Right lobe of liver (tissue), 6 donors: ENCODE measurements at regions not wholly inside any gene's neighbourhood (a gene's known extent, or its start where the extent isn't known, plus 50 kb on each side); places are given as distances from the start of the nearest gene placed in this dataset.

Experiments used
- ATAC-seq, 4 donors: fragments of 200-7000 bp; cut with Tn5 transposase; one replicate each; pipeline ENCODE4 v1.9.1; 2020; ENCODE audit warnings: mild to moderate bottlenecking in 4 of 4, moderate library complexity in 4 of 4
- DNase-seq, 3 donors: peaks; one replicate each; pipeline ENCODE4 v3.0.0-alpha.2; 2020
- H3K27ac ChIP-seq, 3 donors: fragments of 200-600 bp; one replicate each; pipeline ENCODE4 v1.8.0; 2022
- H3K27me3 ChIP-seq, 2 donors: fragments of 200-600 bp; one replicate each; pipeline ENCODE4 v1.8.0; 2022
- H3K36me3 ChIP-seq, 4 donors: fragments of 200-600 bp; sonication (generic) in 1 of 4; one replicate each; pipeline versions ENCODE4 v1.5.1 to v1.8.0; 2017 to 2022; ENCODE audit warnings: control low read depth in 1 of 4
- H3K4me1 ChIP-seq, 4 donors: fragments of 200-600 bp; sonication (generic) in 1 of 4; one replicate each; pipeline versions ENCODE4 v1.5.1 to v1.8.0; 2017 to 2022; ENCODE audit warnings: control low read depth in 1 of 4
- H3K4me3 ChIP-seq, 3 donors: fragments of 200-600 bp; one replicate each; pipeline ENCODE4 v1.8.0; 2022
- H3K9me3 ChIP-seq, 4 donors: fragments of 200-600 bp; sonication (generic) in 1 of 4; one replicate each; pipeline versions ENCODE4 v1.5.1 to v1.8.0; 2017 to 2022; ENCODE audit warnings: control low read depth in 1 of 4
- POLR2A ChIP-seq: fragments of 450-650 bp; IDR thresholded peaks from one replicate; pipeline ENCODE4 v1.6.1; 2017; ENCODE audit warnings: antibody characterized with exemption, mild to moderate bottlenecking
- WGBS: methylation state at CpG from one replicate; pipeline ENCODE4 v1.1.6; 2018; ENCODE audit warnings: low coverage, low lambda C conversion rate; ENCODE audit not compliant: insufficient coverage; ENCODE audit errors: missing lambda C conversion rate; 5-methylcytosine and 5-hydroxymethylcytosine counted together
- intact Hi-C, 2 donors: fragments of 100-400 bp; cut with DNase I; formaldehyde crosslinking; loops; one replicate each; pipeline versions ENCODE4 v1.11.2 to v1.14.1; 2022
- TF ChIP-seq, protein P1 (sequence below), 4 donors: fragments of 200-600 bp in 3 of 4; fragments of 450-650 bp in 1 of 4; IDR thresholded peaks; one replicate each; pipeline versions ENCODE4 v1.5.1 to v1.8.0; 2016 to 2022; ENCODE audit warnings: antibody characterized with exemption in 4 of 4, mild to moderate bottlenecking in 2 of 4
- donor health status: DM: no; HTN: yes; CAD: no.
- donor health status: DM: no; HTN: no; CAD: no.
- donor health status: DM: no; HTN: no; CAD: no.
- donor health status: DM: no; HTN: yes; CAD: no.
- donor health status: DM: no; HTN: yes; CAD: no.

- H3K36me3 ChIP-seq: no peaks in the 10 kb centered on the region
- H3K4me3 ChIP-seq: no peak overlapping the region
- no peaks in the 10 kb centered on the region for H3K4me1 ChIP-seq
- 57% methylated on average over 5 of the region's 6 CpGs for WGBS
- no peaks in the 10 kb centered on the region for H3K27me3 ChIP-seq
- no peaks in the 10 kb centered on the region for H3K9me3 ChIP-seq
- DNase-seq: no peak
- TF ChIP-seq, protein P1, sequence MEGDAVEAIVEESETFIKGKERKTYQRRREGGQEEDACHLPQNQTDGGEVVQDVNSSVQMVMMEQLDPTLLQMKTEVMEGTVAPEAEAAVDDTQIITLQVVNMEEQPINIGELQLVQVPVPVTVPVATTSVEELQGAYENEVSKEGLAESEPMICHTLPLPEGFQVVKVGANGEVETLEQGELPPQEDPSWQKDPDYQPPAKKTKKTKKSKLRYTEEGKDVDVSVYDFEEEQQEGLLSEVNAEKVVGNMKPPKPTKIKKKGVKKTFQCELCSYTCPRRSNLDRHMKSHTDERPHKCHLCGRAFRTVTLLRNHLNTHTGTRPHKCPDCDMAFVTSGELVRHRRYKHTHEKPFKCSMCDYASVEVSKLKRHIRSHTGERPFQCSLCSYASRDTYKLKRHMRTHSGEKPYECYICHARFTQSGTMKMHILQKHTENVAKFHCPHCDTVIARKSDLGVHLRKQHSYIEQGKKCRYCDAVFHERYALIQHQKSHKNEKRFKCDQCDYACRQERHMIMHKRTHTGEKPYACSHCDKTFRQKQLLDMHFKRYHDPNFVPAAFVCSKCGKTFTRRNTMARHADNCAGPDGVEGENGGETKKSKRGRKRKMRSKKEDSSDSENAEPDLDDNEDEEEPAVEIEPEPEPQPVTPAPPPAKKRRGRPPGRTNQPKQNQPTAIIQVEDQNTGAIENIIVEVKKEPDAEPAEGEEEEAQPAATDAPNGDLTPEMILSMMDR (IDR thresholded peaks at IDR 0.05): no peak
- no peak for TF ChIP-seq POLR2A
- no peak overlapping the region for H3K27ac ChIP-seq
- ATAC-seq: peak; percentile 56 to 76 (median 66)
- intact Hi-C loops: no loop called here
These were observed 787.7 kb downstream of the MCTP2 start for GRCh38 chr15:95018888-95019545.

DNA sequence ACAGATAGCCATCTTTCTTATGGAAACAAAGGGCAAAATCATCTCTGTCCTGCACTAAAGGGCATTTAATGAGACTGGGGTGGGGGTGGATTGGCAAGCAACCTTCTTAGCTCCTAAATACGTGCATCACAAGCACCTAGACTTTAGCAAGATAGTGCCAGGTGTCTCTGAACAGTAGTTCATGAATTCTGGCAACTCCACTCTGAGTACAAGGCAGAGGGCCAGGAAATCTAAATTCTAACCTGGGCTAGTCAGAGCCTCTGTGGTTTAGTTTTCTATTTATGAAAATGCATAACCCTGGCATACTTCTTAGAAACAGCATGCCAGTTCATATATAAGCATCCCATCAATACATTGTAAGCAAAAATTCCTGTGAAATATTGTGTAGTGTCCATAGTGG, 788.5 kb downstream of the MCTP2 start:
- Histone ChIP-seq H3K27me3 (no peaks in the 10 kb centered on the region), H3K27ac (no peak overlapping the region), H3K36me3 (no peaks in the 10 kb centered on the region), H3K4me1 (no peaks in the 10 kb centered on the region), H3K4me3 (no peak overlapping the region), H3K9me3 (no peaks in the 10 kb centered on the region)
- 60% methylated on average over 1 of the region's 1 CpG for WGBS
- ATAC-seq: no peak
- intact Hi-C loops: no loop called here
- TF ChIP-seq POLR2A: no peak
- TF ChIP-seq, protein P1 (IDR thresholded peaks at IDR 0.05): no peak
- no peak for DNase-seq

DNA sequence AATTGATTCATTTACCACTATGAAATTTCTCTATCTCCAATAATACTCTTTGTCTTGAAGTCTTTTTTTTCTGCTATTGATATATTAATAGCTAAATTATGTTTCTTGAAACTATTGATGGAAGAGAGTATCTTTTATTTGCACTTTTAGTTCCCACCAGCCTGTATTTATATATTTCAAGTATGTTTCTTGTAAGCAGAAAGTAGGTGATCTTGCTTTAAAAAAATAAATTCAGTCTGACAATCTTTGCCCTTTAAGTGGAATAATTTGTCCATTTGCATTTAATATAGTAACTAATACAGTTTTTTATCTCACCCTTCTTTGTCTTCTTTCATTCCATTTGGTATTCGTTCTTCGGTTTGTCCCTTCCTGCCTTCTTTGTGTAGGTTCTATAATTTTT, 790.5 kb downstream of the MCTP2 start:
- DNase-seq (no peak), ATAC-seq (no peak)
- Histone ChIP-seq H3K9me3 (no peaks in the 10 kb centered on the region), H3K4me1 (no peaks in the 10 kb centered on the region), H3K27ac (no peak overlapping the region), H3K27me3 (no peaks in the 10 kb centered on the region), H3K4me3 (no peak overlapping the region), H3K36me3 (no peaks in the 10 kb centered on the region)
- 72% methylated on average over 2 of the region's 2 CpGs for WGBS
- TF ChIP-seq, protein P1 (IDR thresholded peaks at IDR 0.05): no peak
- TF ChIP-seq POLR2A: no peak
- intact Hi-C loops: no loop called here

DNA sequence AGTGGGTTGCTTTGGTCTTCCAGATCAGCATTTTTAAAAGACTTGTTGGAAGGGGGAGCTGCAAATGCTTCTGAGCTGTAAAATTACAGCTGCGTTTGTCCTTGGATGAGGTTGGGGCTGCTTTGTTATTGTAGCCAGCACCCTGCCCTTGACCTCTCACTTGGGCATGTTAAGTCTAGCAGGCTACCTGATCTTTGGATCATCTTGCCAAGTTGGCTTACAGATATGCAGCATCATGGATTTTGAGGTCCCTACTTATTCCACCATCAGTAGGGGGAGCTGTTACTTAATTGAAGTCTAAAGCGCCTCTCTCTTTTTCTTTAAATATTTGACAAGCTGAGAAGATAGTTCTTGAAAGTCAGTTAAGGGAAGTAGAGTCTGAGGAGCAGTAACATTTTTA, 793.0 kb downstream of the MCTP2 start:
- no peaks in the 10 kb centered on the region for H3K4me1 ChIP-seq
- H3K9me3 ChIP-seq: no peaks in the 10 kb centered on the region
- peak in 1 of 4 donors; percentile 46 for ATAC-seq
- no peaks in the 10 kb centered on the region for H3K36me3 ChIP-seq
- intact Hi-C loops: no loop called here
- WGBS: 29% methylated on average over 2 of the region's 2 CpGs
- DNase-seq: no peak
- no peak overlapping the region for H3K4me3 ChIP-seq
- TF ChIP-seq, protein P1 (IDR thresholded peaks at IDR 0.05): peak in 3 of 4 donors; percentile 26 to 45 (median 29)
- TF ChIP-seq POLR2A: no peak
- H3K27me3 ChIP-seq: no peaks in the 10 kb centered on the region
- H3K27ac ChIP-seq: no peak overlapping the region
